CD4-positive, alpha-beta T cell treated with Interleukin-15 for 1 hour (primary cell): ENCODE measurements at regions not wholly inside any gene's neighbourhood (a gene's known extent, or its start where the extent isn't known, plus 50 kb on each side); places are given as distances from the start of the nearest gene placed in this dataset.

Source experiments
- DNase-seq: peaks from one replicate; pipeline ENCODE4 v3.0.0-alpha.2; 2020

DNA sequence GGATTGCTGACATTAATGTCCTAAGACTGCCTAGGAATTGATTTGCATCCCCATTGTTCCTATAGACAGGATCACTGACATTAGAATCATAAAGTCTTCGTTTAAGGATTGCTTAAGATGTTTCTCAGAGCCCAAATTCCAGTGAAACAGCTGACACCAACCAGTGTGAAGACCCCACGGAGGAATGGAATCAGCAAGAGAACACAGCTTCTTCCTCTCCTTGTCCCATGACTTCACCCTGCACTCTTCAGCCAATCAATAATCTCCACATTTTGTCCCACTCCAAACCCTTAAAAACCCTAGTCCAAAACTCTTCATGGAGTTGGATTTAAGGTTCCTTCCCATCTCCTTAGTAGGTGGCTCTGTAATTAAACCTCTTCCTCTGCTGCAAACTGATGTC lies 157.0 kb upstream of the NDUFV2 start:
- no peak for DNase-seq

DNA sequence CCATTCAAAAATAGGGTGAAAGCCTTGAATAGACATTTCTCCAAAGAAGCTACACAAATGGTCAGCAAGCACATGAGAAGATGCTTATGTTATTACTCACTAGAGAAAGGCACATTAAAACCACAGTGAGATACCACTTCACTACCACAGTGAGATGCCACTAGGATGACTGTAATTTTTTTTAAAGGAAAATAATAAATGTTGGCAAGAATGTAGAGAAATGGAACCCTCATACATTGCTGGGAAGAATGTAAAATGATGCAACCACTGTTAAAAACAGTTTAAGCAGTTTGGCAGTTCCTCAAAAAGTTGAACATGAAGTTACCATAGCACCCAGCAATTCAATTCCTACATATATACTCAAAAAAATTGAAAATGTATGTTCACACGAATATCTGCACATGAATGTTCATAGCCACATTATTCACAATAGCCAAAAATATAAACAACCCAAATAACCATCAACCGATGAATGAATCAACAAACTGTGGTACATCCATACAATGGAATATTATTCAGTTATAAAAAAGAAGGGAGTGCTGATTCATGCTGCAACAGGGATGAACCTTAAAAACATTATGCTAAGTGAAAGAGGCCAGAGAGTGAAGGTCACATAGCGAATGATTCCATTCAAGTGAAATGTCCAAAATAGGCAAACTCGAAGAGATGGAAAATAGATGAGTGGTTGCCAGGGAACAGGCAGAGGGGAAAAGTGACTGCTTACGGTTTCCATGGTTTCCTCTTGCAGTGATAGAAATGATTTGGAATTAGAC lies 156.2 kb upstream of the NDUFV2 start:
- DNase-seq: no peak

DNA sequence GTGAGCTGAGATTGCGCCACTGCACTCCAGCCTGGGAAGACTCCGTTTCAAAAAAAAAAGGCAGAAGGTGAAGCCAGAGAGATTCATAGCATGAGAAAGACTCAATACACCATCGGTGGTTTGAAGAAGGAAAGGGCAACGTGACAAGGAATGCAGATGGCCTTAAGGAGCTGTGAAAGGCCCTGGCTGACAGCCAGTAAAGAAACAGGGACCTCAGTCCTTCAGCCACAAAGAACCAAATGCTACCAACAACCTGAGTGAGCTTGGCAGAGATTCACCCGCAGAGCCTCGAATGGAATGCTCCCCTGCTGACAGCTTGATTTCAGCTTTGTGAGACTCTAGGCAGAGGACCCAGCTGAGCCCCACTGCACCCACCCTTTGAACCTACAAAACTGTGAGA lies 154.9 kb upstream of the NDUFV2 start:
- DNase-seq: no peak

DNA sequence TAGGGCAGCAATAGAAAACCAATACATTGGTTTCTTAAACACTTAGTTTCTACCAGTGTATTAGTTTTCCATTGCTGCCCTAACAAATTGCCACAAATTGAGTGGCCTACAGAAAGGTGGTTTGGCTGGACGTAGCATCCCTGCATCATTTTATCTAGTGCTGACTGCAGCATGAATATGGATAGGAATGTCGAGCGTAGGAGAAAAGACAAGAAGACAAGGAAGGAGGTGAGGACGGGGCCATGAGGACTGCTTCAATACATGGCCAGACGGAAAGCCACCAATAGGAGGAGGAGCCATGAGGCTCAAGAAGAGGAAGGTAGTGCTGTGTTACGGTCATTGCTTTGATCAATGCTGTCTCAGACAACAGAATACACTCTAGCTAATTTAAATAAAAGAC lies 154.5 kb upstream of the NDUFV2 start:
- DNase-seq: no peak

DNA sequence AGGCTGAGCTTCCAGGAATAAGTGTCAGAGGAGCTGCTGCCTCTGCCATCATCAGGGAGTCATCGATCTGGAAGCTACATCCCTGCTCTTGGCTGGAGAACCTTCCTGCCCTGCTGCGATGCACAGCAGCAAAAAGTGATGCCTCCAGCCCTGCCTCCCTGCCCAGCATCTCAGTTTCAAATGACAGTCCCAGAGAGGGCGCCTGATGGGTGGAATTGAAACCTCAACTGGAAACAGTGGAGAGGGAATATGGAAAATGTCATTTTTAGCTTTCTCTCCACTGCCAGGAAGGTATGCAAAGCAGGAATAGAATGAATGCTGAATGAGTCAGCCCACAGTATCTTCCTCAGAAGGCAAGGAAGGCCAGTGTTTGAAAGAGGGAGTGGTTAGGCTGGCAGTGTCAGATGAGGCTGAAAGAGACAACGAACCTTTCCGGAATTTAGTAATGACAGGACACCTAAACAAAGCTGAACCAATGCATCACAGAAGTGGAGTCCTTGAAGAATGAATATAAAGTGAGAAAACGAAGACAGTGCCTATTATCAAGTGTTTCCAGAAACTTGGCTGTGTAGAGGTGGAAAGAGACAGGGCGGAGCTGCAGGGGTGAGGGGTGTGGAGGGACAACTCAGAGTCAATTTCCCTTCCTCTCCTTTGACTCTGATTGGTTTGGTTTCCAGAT lies 153.9 kb upstream of the NDUFV2 start:
- DNase-seq: no peak

DNA sequence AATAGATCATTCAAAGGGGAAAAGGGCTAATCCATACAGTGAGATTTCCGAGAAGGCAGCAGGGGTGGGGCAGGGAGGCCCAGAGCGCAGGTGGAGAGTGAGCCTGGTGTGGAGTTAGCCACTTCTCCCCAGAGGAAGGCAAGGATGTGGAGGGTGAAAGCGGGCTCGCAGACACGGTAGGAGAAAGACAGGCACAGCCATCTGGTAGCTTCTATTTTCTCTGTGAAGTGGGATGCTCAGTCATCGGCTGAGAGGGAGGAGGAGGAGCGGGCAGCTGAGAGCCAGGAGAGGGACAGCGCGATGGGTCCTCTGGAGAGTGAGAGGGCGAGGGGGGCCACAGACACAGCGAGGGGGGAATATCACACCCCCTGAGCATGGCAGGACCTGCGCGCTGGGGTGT lies 153.3 kb upstream of the NDUFV2 start:
- no peak for DNase-seq

DNA sequence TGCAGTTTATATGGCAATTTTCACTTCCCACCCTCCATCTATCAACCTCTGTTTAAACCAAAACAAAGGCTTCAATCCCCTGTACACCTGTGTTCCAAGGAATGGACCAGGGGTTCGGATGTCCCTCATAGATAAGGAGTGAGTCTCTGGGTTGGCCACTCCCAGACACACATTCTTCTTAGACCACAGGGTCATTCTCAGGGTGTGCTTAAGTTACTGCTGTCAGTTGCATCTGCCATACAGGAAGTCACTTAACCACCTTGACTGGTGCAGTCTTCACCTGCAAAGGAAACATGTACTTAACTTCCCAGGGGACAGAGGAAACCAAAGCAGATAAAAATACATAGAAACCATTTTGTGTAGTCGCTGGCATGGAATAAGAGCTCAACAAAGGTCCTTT lies 151.0 kb upstream of the NDUFV2 start:
- peak; percentile 19 for DNase-seq

DNA sequence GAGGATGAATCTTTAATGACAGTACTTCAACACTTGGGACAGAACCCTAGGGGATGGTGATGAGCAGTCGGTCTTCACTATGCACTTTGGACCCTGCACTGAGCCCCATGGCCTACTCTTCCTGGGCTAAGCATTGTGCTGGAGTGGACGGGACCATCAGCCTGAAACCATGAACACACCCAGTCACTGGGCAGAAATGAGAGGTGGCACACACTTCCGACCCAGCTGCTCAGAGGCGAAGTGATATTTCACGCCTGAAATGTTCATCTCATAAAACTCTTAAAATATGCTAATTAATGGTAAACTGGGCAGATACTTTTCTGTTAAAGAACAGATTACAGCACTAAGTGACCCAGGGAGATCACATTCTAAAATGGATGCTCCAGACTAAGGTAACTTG lies 150.3 kb upstream of the NDUFV2 start:
- DNase-seq: no peak

DNA sequence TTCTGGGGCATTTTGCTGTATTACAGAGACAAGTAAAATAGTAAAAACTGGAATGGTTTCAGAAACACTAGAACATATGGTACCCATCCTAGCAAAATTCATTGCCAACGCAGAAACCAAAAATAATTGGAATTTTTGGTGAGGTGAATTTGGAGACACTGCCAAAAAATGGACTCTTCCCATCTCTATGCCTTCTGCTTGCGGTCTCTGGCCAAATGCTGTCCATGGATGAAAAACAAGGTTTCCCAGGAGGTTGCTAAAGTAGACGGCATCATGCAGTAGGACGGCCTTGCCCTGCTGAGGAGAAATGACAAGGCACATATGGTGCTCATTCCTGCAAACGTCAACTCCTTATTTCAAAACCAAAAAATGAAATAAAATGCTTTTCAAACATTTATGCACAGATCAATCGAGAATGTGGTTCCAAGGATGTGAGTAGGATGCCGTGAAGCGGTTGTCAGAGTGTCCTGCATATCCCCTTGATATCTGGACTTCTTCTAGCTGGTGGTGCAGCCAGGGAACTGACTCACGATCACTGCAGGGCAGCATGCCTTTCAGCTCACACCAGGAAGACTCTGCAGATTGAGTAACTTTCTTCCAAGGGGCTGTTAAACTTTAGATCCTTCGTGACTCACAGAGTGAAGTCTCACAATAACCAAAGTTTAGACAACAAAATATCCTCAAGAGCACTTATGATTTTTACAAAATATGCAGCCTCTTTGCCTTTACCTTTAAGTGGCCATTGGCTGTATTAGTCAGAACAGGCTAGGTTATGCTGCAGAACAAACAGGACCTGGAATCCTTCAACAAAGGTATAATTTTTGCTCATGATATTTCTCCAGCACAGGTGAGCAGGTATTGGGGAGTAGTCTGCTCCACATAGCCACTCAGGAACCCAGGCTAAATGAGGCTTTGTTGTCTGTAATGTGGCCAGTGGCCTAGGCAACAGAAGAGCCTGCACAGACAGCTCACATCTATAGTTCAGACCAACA lies 149.4 kb upstream of the NDUFV2 start:
- DNase-seq: no peak

DNA sequence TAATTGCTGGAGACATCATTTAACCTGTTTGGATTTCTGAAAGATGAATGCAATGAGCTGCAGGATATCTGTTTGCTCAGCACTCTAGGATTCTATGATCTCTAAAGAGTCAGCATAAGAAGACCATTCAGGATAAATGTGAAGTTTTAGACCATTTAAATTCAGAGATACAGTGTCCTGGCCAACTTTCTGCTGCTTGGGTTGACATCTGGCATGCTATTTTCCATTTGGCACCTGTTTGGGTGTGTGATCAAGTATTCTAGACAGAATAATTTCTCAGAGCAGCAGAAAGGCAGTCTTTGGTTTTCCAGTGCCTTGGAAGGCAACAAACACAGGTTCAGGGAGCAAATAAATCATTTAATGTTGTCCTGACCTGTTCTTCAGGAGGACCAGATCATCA lies 144.8 kb upstream of the NDUFV2 start:
- no peak for DNase-seq

DNA sequence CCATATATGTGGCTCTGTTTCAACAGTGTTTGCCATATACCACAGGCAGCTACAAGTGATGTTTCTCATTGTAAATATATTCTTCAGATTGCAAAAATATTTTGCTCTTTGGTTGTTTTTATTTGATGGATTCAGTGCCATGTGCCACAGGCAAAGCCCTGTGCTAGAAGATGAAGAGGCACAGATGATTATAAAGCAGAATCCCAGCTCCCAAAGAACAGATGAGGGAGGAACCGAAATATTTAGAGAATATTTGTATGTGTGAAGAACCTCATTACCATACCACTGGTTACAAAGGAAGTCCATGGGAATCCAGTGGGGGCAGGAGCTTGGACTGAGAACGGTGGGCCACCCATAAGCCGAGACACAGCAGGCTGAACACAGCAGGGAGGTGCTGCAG lies 143.8 kb upstream of the NDUFV2 start:
- no peak for DNase-seq

DNA sequence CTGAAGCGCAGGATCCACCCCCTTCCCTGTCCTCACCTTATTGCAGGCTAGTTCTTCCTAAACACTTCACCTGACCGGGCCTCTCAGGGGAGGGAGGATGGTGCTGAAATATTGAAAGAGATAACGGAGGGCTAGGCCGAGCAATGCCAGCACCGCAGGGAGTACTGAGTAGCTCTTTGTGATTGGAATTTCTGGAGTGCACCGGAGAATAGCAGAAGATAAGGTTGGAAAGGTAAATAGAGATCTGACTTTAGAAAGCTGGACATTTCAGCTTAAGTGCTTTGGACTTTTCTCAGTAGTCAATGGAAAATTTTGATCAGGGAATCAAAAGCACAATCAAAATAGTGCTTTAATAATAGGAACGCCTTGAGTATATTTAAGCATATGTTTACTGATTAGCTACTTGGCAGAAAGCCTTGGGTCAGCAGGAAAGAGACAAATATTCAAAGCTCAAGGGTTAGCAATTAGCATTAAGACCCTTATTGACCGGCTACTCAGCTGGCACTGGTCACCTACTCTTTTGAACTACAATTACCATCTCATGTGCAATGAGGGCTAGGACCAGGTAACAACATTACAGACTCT lies 142.9 kb upstream of the NDUFV2 start:
- DNase-seq: no peak

DNA sequence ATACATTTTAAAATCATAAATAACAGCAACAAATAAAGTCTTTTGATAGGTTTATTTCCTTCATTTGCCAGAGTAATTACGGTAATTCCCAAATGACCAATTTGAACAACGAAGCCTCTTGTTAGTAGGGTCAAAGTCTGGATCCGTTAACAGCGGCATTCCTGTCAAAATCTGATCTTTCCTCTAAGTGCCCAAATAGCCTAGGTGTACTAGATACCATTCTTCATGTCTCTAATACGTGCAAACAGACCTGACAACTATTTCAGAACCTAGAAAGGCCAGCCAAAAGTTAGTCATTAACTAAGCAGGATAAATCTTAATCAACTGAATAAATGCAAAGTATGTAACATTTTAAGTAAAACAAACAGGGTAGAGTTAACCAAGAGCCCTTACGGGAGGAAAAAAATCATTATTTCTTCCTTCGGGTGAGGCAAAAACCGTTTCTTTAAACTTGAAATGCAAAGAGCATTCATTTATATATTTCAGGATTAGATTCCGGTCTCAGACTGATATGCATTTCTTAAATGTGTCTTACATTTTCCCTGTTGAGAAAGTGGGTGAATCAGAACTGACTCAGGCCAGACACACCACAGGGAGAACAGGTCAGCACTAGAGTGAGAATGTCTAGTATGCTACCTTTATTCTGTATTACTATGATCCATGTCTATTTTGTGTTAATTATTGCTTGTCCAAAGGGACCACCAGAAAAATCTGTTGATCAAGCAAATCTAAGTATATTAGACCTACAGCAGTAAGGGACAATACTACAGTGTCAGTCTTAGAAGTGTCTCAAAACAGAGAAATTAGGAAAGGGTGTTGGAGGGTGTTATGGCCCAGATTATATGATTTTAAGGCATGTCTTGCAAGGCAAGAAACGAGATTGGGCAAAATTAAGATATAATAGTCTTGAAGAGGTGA lies 141.5 kb upstream of the NDUFV2 start:
- DNase-seq: no peak

DNA sequence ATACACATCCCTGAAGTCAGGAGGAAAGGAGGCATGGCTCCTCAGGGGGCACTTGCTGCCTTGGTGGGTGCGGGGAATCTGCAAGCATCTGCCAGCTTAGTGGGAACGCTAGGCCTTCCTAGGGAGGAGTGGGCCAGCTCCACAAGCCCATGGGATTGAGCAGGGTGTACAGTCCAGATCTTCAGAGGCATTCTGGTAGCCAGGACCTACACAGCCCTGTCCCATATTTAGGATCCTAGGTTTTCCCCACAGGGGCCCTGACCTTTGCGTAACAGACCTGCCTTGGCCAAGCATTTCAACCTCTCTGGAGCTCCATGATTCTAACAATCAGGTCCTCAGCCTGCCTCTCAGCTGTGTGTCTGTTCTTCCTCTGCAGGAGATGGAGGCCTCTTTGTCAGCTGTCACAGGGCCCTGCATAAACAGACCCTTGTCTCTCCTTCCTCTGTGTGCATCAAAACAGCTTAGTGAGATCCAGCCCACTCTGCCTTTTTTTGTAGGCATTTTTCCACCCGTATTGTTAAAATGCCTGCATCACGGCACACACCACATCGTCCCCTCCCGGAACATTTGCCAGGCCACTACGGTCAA lies 140.2 kb upstream of the NDUFV2 start:
- DNase-seq: no peak

DNA sequence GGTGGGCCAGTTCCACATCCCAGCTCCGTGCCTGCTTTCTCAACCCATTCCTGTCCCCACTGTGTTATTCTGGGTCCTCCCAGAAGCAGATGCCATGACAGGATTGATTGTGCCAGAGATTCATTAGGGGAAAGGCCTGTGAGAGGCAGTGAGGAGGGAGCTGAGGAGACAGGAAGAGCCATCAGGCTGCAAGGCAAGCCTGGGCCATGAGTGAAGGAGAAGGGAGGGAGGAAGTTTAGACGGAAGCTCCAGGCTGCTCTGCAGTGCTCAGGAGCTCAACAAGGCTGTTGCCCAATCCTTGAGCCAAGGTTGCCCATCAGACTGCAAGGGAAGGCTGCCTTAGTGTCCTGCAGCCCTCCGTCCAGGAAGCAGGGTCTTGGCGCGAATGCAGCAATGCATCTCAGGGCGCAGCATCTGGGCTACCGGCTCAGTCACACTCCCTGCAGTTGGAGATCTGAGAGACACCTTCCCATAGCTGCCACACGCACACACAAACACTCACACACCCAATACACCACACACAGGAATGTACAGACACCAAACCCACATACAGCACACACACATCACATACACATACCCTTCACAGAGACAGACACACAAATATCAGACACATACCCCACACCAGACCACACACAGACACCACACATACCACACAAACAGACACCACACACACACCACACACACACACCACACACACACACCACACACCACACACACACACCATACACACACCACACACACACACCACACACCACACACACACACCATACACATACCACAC lies 139.5 kb upstream of the NDUFV2 start:
- DNase-seq: no peak

DNA sequence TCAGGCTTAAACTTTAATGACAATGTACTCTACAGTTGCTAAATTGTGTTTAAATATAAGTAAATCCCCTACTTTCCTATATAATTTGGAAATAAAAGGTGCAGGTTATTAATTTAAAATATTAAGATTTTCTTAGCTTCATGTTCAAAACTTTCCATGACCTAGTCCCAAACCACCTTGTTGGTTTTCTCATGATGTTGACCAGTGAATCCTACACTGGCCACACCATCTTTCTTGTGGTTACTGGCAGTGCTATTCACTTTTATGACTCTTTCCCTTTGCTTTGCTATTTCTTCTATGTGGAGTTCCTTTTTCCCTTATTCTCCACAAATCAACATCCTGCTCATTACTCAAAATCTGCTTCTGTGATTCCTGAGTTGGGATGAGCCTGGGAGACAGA lies 138.6 kb upstream of the NDUFV2 start:
- DNase-seq: no peak

DNA sequence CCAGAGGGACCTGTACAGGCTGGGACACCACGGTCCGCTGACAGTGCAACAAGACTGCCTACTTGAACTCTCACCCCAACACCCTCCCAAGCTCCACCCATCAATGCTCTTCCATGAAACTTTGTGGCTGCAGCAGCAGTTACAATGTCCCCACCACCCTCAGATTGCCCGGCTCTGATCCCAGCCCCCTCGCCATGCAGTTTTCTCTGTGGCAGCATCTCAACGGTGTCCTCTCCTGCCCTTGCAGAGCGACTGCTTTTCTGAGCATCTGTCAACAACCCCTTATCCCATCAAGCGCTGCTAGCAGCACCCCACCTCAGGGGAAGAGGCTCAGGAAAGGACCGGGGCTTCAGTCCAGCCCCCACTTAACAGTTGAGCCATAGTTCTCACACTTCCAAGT lies 137.1 kb upstream of the NDUFV2 start:
- DNase-seq: no peak

DNA sequence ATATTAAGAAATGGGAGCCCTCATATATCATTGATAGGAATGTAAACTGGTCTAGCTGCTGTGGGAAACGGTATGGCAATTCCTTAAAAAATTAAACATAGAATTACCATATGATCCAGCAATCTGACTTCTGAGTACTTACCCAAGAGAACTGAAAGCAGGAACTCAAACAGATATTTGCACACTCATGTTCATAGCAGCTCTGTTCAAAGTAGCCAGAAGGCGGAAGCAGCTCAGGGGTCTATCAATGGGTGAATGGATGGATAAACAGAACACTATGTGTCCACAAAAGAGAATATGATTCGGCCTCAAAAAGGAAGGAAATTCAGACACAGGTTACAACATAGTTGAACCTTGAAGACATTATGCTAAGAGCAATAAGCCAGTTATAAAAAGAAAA lies 135.7 kb upstream of the NDUFV2 start:
- no peak for DNase-seq

DNA sequence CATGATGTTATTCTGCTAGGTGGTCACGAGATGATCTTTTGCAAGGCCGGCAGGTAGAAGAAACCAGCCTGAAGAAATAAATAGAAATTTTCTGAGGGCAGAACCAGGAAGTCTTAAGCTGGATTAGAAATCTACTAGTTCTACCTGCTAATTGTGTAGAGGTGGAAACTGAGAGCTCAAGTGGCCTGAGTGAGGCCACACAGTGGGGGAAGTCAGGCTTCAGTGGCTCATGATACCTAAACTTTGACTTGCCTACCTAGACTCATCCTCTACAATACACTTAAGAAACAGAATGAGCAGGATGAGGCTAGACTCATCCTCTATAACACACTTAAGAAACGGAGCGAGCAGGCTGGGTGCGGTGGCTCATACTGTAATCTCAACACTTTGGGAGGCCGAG lies 134.9 kb upstream of the NDUFV2 start:
- DNase-seq: no peak

DNA sequence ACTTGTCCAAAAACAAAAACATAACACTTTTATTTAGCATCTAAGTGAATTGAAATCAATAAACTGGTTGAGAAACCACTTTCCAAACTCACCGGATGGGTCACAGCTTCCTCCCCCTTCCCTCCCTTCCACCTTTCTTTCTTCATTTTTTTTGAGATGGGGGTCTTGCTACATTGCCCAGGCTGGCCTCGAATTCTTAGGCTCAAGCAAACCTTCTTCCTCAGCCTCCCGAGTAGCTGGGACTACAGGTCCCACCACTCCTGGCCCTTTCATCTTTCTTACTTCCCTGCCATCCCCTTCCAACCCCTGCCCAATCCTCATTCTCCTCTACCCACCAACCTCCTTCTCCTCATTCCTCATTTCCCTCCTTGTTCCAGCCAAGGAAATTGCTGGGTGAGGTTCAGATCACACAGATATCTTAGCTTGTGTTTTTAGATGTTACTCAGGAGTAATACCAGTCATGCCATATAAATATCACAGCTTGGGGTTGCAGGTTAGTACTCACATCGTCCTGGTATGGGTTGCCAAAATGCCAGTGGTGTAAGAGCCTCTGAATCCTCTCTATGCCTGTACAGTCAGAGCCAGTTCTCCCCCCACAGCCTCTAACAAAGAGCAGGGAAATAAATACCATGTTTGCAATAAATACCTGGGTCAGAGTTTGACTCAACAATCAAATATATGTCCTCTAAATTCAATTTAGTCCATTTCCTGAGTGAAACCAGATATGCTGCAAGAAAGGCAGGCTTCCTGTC lies 132.7 kb upstream of the NDUFV2 start:
- DNase-seq: no peak
